Smooth muscle cell (in vitro differentiated cells): ENCODE measurements at regions not wholly inside any gene's neighbourhood (a gene's known extent, or its start where the extent isn't known, plus 50 kb on each side); places are given as distances from the start of the nearest gene placed in this dataset.
A peak's percentile ranks its signal among the peaks of the same experiment; 100 is the strongest.

Source experiments
- DNase-seq: peaks from one replicate; lab custom pipeline; 2025; ENCODE audit not compliant: unreplicated experiment; lab: John Stamatoyannopoulos, UW
- H2AFZ ChIP-seq: fragments of 200-600 bp; sonication (generic); 2 replicates; pipeline ENCODE4 v1.6.0; 2016; ENCODE audit warnings: antibody characterized with exemption, low read depth, mild to moderate bottlenecking
- H3F3A ChIP-seq: fragments of 200-600 bp; sonication (generic); 2 replicates; pipeline ENCODE4 v1.6.0; 2017; ENCODE audit warnings: antibody characterized with exemption, low read depth
- H3K27ac ChIP-seq: fragments of 200-600 bp; sonication (generic); 2 replicates; pipeline ENCODE4 v1.5.1; 2016; ENCODE audit warnings: low read depth, mild to moderate bottlenecking
- H3K27me3 ChIP-seq: fragments of 200-600 bp; sonication (generic); 2 replicates; pipeline ENCODE4 v1.6.1; 2016; ENCODE audit warnings: low read depth, mild to moderate bottlenecking
- H3K36me3 ChIP-seq: fragments of 200-600 bp; sonication (generic); 2 replicates; pipeline ENCODE4 v1.5.1; 2016; ENCODE audit warnings: low read depth
- H3K4me1 ChIP-seq: fragments of 200-600 bp; sonication (generic); 2 replicates; pipeline ENCODE4 v1.5.1; 2016; ENCODE audit warnings: low read depth
- H3K4me2 ChIP-seq: fragments of 200-600 bp; sonication (generic); 2 replicates; pipeline ENCODE4 v1.6.0; 2016; ENCODE audit warnings: mild to moderate bottlenecking
- H3K4me3 ChIP-seq: fragments of 200-600 bp; sonication (generic); 2 replicates; pipeline ENCODE4 v1.5.1; 2016; ENCODE audit warnings: mild to moderate bottlenecking
- H3K79me2 ChIP-seq: fragments of 200-600 bp; sonication (generic); 2 replicates; pipeline ENCODE4 v1.6.0; 2016; ENCODE audit warnings: low read depth, mild to moderate bottlenecking
- H3K9ac ChIP-seq: fragments of 200-600 bp; sonication (generic); 2 replicates; pipeline ENCODE4 v1.6.0; 2016; ENCODE audit warnings: low read depth
- H3K9me3 ChIP-seq: fragments of 200-600 bp; sonication (generic); replicated peaks from 2 replicates; pipeline ENCODE4 v1.5.1; 2016; ENCODE audit warnings: low read depth
- H4K20me1 ChIP-seq: fragments of 200-600 bp; sonication (generic); 2 replicates; pipeline ENCODE4 v1.6.0; 2016; ENCODE audit warnings: low read depth
- WGBS: methylation state at CpG from one replicate; pipeline ENCODE4 v1.1.7; 2016; ENCODE audit warnings: low lambda C conversion rate; 5-methylcytosine and 5-hydroxymethylcytosine counted together
- TF ChIP-seq, protein P1 (sequence below): fragments of 200-600 bp; sonication (generic); IDR thresholded peaks from 2 replicates; pipeline ENCODE4 v1.5.1; 2017; ENCODE audit warnings: borderline replicate concordance, mild to moderate bottlenecking, antibody characterized with exemption; ENCODE audit not compliant: insufficient read depth, poor library complexity, severe bottlenecking

DNA sequence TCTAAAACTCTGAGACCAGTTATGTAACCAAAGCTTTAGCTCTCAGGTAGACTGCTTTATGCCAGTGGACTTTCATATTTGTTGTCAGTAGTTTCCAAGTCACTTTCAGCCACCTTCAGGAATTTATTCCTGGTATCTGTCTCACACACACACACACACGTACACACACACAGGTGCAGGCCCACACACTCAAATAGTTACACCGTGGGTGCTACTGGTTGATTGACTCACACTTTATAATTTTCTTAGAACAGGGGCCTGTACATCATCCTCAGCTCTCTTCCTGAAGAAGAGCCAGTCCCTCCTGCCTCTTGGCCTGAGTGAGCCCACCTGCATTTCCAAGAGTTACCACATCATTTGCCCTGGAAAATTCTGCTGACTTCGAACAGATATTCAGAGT, 555.2 kb downstream of the SOX6 start:
- WGBS: 68% methylated on average over 3 of the region's 3 CpGs
- DNase-seq: no peak
- TF ChIP-seq, protein P1, sequence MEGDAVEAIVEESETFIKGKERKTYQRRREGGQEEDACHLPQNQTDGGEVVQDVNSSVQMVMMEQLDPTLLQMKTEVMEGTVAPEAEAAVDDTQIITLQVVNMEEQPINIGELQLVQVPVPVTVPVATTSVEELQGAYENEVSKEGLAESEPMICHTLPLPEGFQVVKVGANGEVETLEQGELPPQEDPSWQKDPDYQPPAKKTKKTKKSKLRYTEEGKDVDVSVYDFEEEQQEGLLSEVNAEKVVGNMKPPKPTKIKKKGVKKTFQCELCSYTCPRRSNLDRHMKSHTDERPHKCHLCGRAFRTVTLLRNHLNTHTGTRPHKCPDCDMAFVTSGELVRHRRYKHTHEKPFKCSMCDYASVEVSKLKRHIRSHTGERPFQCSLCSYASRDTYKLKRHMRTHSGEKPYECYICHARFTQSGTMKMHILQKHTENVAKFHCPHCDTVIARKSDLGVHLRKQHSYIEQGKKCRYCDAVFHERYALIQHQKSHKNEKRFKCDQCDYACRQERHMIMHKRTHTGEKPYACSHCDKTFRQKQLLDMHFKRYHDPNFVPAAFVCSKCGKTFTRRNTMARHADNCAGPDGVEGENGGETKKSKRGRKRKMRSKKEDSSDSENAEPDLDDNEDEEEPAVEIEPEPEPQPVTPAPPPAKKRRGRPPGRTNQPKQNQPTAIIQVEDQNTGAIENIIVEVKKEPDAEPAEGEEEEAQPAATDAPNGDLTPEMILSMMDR: no peak
- Histone ChIP-seq H3K9me3 (no peaks in the 10 kb centered on the region), H3K4me3 (no peak overlapping the region), H3K9ac (peak overlapping the region; percentile 32), H3K27me3 (no peaks in the 10 kb centered on the region), H4K20me1 (no peaks in the 10 kb centered on the region), H3F3A (peaks cover 8% of the 10 kb centered on the region), H3K4me1 (peaks cover 6% of the 10 kb centered on the region), H3K79me2 (no peaks in the 10 kb centered on the region), H2AFZ (peak overlapping the region; percentile 35), H3K27ac (peak overlapping the region; percentile 90), H3K4me2 (peak overlapping the region; percentile 66), H3K36me3 (no peaks in the 10 kb centered on the region)

DNA sequence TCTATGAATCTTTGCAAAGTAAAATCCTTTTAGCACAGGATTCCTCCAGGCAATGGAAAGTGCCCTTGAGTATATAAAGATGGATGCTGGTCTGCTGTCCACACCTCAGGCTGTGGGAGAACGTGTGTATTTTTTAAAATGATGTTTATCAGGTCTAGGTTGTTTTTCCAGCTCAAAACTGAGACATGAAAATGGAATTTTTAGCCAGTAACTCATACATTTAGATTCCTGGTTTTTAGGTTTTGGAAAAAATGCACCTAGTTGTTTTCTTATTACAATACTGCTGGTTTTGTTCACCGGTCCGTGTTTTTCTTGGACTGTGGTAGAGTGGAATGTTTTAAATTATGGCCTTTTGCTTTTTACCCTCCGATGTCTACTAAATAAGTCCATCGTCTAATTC, 554.7 kb downstream of the SOX6 start:
- TF ChIP-seq, protein P1: no peak
- Histone ChIP-seq H3K4me2 (peak overlapping the region; percentile 15), H3F3A (peaks cover 8% of the 10 kb centered on the region), H3K36me3 (no peaks in the 10 kb centered on the region), H3K27me3 (no peaks in the 10 kb centered on the region), H3K9ac (no peak overlapping the region), H3K4me3 (no peak overlapping the region), H2AFZ (peak overlapping the region; percentile 35), H4K20me1 (no peaks in the 10 kb centered on the region), H3K9me3 (no peaks in the 10 kb centered on the region), H3K4me1 (peaks cover 6% of the 10 kb centered on the region), H3K27ac (peak overlapping the region; percentile 90), H3K79me2 (no peaks in the 10 kb centered on the region)
- 51% methylated on average over 5 of the region's 5 CpGs for WGBS
- DNase-seq: no peak

DNA sequence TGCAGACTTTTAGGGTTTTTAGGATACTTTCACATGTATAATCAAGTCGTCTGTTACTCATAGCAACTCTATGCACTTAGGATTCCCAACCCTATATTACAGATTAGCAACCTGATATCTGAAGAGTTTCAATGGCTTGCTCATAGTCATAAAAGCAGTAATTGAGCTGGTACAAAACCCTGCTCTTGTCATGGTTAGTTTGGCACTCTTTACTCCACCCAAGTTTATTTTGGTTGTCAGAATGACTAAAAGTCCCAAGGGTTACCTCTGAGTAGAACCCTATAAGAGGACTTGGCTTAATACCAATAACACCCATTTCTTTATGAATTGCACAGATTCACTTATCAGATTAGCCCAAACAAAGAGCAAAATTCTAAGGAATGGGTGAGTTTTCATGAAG, 550.6 kb downstream of the SOX6 start:
- Histone ChIP-seq H3K4me3 (no peak overlapping the region), H3K9ac (no peak overlapping the region), H3K27ac (no peak overlapping the region), H3K4me2 (no peak overlapping the region), H3K36me3 (no peaks in the 10 kb centered on the region), H3F3A (no peaks in the 10 kb centered on the region), H4K20me1 (no peaks in the 10 kb centered on the region), H2AFZ (no peak overlapping the region), H3K9me3 (no peaks in the 10 kb centered on the region), H3K79me2 (no peaks in the 10 kb centered on the region), H3K4me1 (no peaks in the 10 kb centered on the region), H3K27me3 (no peaks in the 10 kb centered on the region)
- no peak for DNase-seq
- TF ChIP-seq, protein P1: no peak
- WGBS: 64% methylated on average over 1 of the region's 1 CpG

DNA sequence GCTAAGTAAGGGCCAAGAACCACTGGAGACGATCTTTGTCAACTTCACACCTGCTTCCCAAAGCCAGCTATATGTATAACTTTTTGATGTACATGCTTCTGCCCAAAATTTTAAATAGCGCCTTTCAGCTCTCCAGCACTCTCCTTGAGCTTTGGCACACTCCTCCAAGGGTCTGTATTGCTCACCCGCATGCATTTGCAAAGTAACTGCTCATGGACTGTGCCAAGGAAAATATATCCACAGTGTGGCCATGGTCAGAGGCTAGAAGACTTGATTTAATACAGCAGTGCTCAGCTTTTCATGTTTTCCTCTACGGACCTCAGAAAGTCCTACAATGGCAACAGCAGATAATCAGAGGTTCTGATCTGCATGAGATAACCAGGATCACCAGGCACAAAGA, 550.1 kb downstream of the SOX6 start:
- no peaks in the 10 kb centered on the region for H3K4me1 ChIP-seq
- no peak for DNase-seq
- H3K9me3 ChIP-seq: no peaks in the 10 kb centered on the region
- H3F3A ChIP-seq: no peaks in the 10 kb centered on the region
- 96% methylated on average over 4 of the region's 4 CpGs for WGBS
- H4K20me1 ChIP-seq: no peaks in the 10 kb centered on the region
- H3K27ac ChIP-seq: no peak overlapping the region
- H2AFZ ChIP-seq: no peak overlapping the region
- TF ChIP-seq, protein P1: no peak
- no peak overlapping the region for H3K4me3 ChIP-seq
- no peak overlapping the region for H3K4me2 ChIP-seq
- H3K36me3 ChIP-seq: no peaks in the 10 kb centered on the region
- H3K79me2 ChIP-seq: no peaks in the 10 kb centered on the region
- H3K9ac ChIP-seq: no peak overlapping the region
- H3K27me3 ChIP-seq: no peaks in the 10 kb centered on the region
